ENCODE measurements at regions not wholly inside any gene's neighbourhood (a gene's known extent, or its start where the extent isn't known, plus 50 kb on each side); places are given as distances from the start of the nearest gene placed in this dataset.
"Not testable (repeated sequence)": the region's sequence is repeated elsewhere in the genome, so short reads cannot be mapped to it uniquely, and the experiment has no call there.

- DNase-seq = no peak
- H3K9me3 Mint-ChIP-seq = peaks cover 0 to 35% (median 6%) of the 10 kb centered on the region in 6 donors
- no peak overlapping the region for H3K27ac Mint-ChIP-seq
- H3K4me1 Mint-ChIP-seq = no peaks in the 10 kb centered on the region
- H3K36me3 Mint-ChIP-seq = no peaks in the 10 kb centered on the region
- peaks cover 0 to 2% (median 0%) of the 10 kb centered on the region in 3 donors for H3K27me3 Mint-ChIP-seq (ENCODE audit: low read depth in 3 of 3)
- H3K4me3 Mint-ChIP-seq = no peak overlapping the region
Observed at GRCh38 chr2:228444161-228444560, 262.7 kb upstream of the SPHKAP start.

- no peaks in the 10 kb centered on the region for H3K27me3 Mint-ChIP-seq (ENCODE audit: low read depth in 3 of 3)
- H3K27ac Mint-ChIP-seq = no peak overlapping the region
- no peaks in the 10 kb centered on the region for H3K36me3 Mint-ChIP-seq
- no peak for DNase-seq
- no peaks in the 10 kb centered on the region for H3K4me1 Mint-ChIP-seq
- no peak overlapping the region for H3K4me3 Mint-ChIP-seq
- H3K9me3 Mint-ChIP-seq = peaks cover 8 to 40% (median 20%) of the 10 kb centered on the region in 6 donors
Observed at GRCh38 chr2:228433721-228434120, 252.2 kb upstream of the SPHKAP start.

- no peak overlapping the region for H3K4me3 Mint-ChIP-seq
- no peaks in the 10 kb centered on the region for H3K27me3 Mint-ChIP-seq (ENCODE audit: low read depth in 3 of 3)
- peaks cover 9 to 48% (median 25%) of the 10 kb centered on the region in 6 donors for H3K9me3 Mint-ChIP-seq
Observed at GRCh38 chr2:228432116-228432515, 250.6 kb upstream of the SPHKAP start.

GRCh38 chr2:228430986-228431385 lies 249.5 kb upstream of the SPHKAP start:
- no peaks in the 10 kb centered on the region for H3K27me3 Mint-ChIP-seq (ENCODE audit: low read depth in 3 of 3)
- DNase-seq = no peak
- H3K27ac Mint-ChIP-seq = no peak overlapping the region
- peaks cover 11 to 55% (median 33%) of the 10 kb centered on the region in 6 donors for H3K9me3 Mint-ChIP-seq
- no peaks in the 10 kb centered on the region for H3K4me1 Mint-ChIP-seq
- H3K4me3 Mint-ChIP-seq = no peak overlapping the region
- H3K36me3 Mint-ChIP-seq = no peaks in the 10 kb centered on the region

More at GRCh38 chr2:228432116-228432515, 250.6 kb upstream of the SPHKAP start:
- no peak for DNase-seq
- Mint-ChIP-seq H3K27ac (no peak overlapping the region), H3K36me3 (no peaks in the 10 kb centered on the region), H3K4me1 (no peaks in the 10 kb centered on the region)

GRCh38 chr2:228426502-228427216 lies 245.2 kb upstream of the SPHKAP start:
- Mint-ChIP-seq H3K27me3 (ENCODE audit: low read depth in 3 of 3) (no peaks in the 10 kb centered on the region), H3K4me3 (no peak overlapping the region), H3K4me1 (no peaks in the 10 kb centered on the region), H3K36me3 (no peaks in the 10 kb centered on the region), H3K9me3 (peaks cover 15 to 46% (median 30%) of the 10 kb centered on the region in 6 donors), H3K27ac (no peak overlapping the region)
- no peak for DNase-seq

- not testable (repeated sequence) for H3K27ac Mint-ChIP-seq; DNase-seq; H3K27me3 Mint-ChIP-seq (ENCODE audit: low read depth in 3 of 3); H3K4me1 Mint-ChIP-seq; H3K4me3 Mint-ChIP-seq; H3K36me3 Mint-ChIP-seq
- H3K9me3 Mint-ChIP-seq = peaks cover 11 to 36% (median 22%) of the 10 kb centered on the region in 6 donors
Observed at GRCh38 chr2:228425411-228426060, 244.0 kb upstream of the SPHKAP start.

- peaks cover 0 to 3% (median 0%) of the 10 kb centered on the region in 3 donors for H3K27me3 Mint-ChIP-seq (ENCODE audit: low read depth in 3 of 3)
- H3K27ac Mint-ChIP-seq = no peak overlapping the region
- H3K36me3 Mint-ChIP-seq = no peaks in the 10 kb centered on the region
- H3K9me3 Mint-ChIP-seq = peaks cover 6 to 26% (median 15%) of the 10 kb centered on the region in 6 donors
- no peaks in the 10 kb centered on the region for H3K4me1 Mint-ChIP-seq
- no peak overlapping the region for H3K4me3 Mint-ChIP-seq
- DNase-seq = no peak
Observed at GRCh38 chr2:228417956-228418355, 236.5 kb upstream of the SPHKAP start.

GRCh38 chr2:228417526-228417925 lies 236.0 kb upstream of the SPHKAP start:
- peaks cover 0 to 3% (median 0%) of the 10 kb centered on the region in 3 donors for H3K27me3 Mint-ChIP-seq (ENCODE audit: low read depth in 3 of 3)
- DNase-seq = no peak
- H3K4me1 Mint-ChIP-seq = no peaks in the 10 kb centered on the region
- H3K36me3 Mint-ChIP-seq = no peaks in the 10 kb centered on the region
- H3K4me3 Mint-ChIP-seq = no peak overlapping the region
- no peak overlapping the region for H3K27ac Mint-ChIP-seq
- peaks cover 6 to 26% (median 15%) of the 10 kb centered on the region in 6 donors for H3K9me3 Mint-ChIP-seq

GRCh38 chr2:228410061-228410460 lies 228.6 kb upstream of the SPHKAP start:
- Mint-ChIP-seq H3K27me3 (ENCODE audit: low read depth in 3 of 3) (peaks cover 0 to 2% (median 2%) of the 10 kb centered on the region in 3 donors), H3K4me1 (no peaks in the 10 kb centered on the region), H3K4me3 (no peak overlapping the region), H3K36me3 (no peaks in the 10 kb centered on the region), H3K9me3 (peaks cover 8 to 33% (median 13%) of the 10 kb centered on the region in 6 donors), H3K27ac (no peak overlapping the region)
- DNase-seq = no peak

GRCh38 chr2:228409493-228409892 lies 228.0 kb upstream of the SPHKAP start:
- no peaks in the 10 kb centered on the region for H3K4me1 Mint-ChIP-seq
- H3K27me3 Mint-ChIP-seq (ENCODE audit: low read depth in 3 of 3) = peaks cover 0 to 2% (median under 1%) of the 10 kb centered on the region in 3 donors
- DNase-seq = no peak
- no peak overlapping the region for H3K27ac Mint-ChIP-seq
- H3K36me3 Mint-ChIP-seq = no peaks in the 10 kb centered on the region
- no peak overlapping the region for H3K4me3 Mint-ChIP-seq
- H3K9me3 Mint-ChIP-seq = peaks cover 8 to 36% (median 15%) of the 10 kb centered on the region in 6 donors

GRCh38 chr2:228408529-228409227 lies 227.2 kb upstream of the SPHKAP start:
- peaks cover 6 to 37% (median 16%) of the 10 kb centered on the region in 6 donors for H3K9me3 Mint-ChIP-seq
- H3K4me1 Mint-ChIP-seq = no peaks in the 10 kb centered on the region
- DNase-seq = no peak
- peaks cover 0 to 2% (median 0%) of the 10 kb centered on the region in 3 donors for H3K27me3 Mint-ChIP-seq (ENCODE audit: low read depth in 3 of 3)
- H3K36me3 Mint-ChIP-seq = no peaks in the 10 kb centered on the region
- no peak overlapping the region for H3K4me3 Mint-ChIP-seq
- no peak overlapping the region for H3K27ac Mint-ChIP-seq

GRCh38 chr2:228407821-228408220 lies 226.3 kb upstream of the SPHKAP start:
- no peak overlapping the region for H3K27ac Mint-ChIP-seq
- H3K4me1 Mint-ChIP-seq = no peaks in the 10 kb centered on the region
- H3K9me3 Mint-ChIP-seq = peaks cover 9 to 35% (median 16%) of the 10 kb centered on the region in 6 donors

GRCh38 chr2:228401065-228401912 lies 219.8 kb upstream of the SPHKAP start:
- Mint-ChIP-seq H3K4me3 (no peak overlapping the region), H3K36me3 (peaks cover 0 to 4% (median 0%) of the 10 kb centered on the region in 3 donors), H3K27me3 (ENCODE audit: low read depth in 3 of 3) (peaks cover 0 to 2% (median 0%) of the 10 kb centered on the region in 3 donors), H3K4me1 (no peaks in the 10 kb centered on the region), H3K9me3 (peaks cover 19 to 57% (median 35%) of the 10 kb centered on the region in 6 donors), H3K27ac (no peak overlapping the region)
- no peak for DNase-seq

More at GRCh38 chr2:228407821-228408220, 226.3 kb upstream of the SPHKAP start:
- Mint-ChIP-seq H3K4me3 (no peak overlapping the region), H3K36me3 (no peaks in the 10 kb centered on the region), H3K27me3 (ENCODE audit: low read depth in 3 of 3) (peaks cover 0 to 2% (median 0%) of the 10 kb centered on the region in 3 donors)
- DNase-seq = no peak
